DND-41 (cell line): ENCODE measurements at regions not wholly inside any gene's neighbourhood (a gene's known extent, or its start where the extent isn't known, plus 50 kb on each side); places are given as distances from the start of the nearest gene placed in this dataset.

Source experiments
- EZH2 ChIP-seq: IDR thresholded peaks from 3 replicates; pipeline ENCODE4 v1.6.1; 2012; ENCODE audit warnings: borderline replicate concordance, low read depth, mild to moderate bottlenecking, moderate library complexity, low read length, inconsistent platforms; ENCODE audit not compliant: severe bottlenecking
- TF ChIP-seq, protein P1 (sequence below): IDR thresholded peaks from 2 replicates; pipeline ENCODE4 v1.5.1; 2012; ENCODE audit warnings: borderline replicate concordance, low read length, moderate library complexity, mild to moderate bottlenecking; ENCODE audit not compliant: poor library complexity, severe bottlenecking; ENCODE audit errors: extremely low read depth

DNA sequence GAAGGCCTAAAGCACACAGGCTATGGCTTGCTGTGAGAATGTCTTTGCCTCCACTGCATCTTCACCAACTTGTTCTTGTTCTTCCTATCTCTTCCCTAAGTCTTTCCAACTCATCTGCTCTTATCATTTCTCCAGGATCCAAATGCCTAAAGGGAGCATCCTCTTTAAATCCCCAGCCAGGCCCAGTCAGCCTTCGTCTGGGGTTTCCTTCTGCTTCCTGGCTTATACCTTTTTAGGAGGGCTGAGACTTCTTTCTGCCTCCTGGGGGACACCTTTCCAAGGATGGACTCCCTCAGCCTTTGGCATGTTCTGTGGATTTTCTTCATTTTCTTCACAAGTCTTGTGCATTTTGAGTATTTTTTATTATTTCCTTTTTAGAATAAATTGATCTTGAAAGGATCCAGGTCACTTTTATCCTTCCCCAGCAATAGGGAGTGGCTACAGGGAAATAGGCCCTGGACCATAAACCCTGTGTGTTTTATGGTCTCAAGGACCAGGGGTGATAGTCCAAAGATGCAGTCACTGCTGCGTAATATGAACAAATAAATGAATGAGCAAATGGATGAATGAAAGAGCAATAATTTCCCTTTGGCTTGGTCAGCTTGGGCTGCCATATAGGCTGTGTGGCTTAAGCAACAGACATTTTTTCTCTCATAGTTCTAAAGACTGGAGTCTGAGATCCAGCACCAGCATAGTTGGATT, 122.1 kb upstream of the LRIG1 start:
- TF ChIP-seq EZH2: no peak
- TF ChIP-seq, protein P1, sequence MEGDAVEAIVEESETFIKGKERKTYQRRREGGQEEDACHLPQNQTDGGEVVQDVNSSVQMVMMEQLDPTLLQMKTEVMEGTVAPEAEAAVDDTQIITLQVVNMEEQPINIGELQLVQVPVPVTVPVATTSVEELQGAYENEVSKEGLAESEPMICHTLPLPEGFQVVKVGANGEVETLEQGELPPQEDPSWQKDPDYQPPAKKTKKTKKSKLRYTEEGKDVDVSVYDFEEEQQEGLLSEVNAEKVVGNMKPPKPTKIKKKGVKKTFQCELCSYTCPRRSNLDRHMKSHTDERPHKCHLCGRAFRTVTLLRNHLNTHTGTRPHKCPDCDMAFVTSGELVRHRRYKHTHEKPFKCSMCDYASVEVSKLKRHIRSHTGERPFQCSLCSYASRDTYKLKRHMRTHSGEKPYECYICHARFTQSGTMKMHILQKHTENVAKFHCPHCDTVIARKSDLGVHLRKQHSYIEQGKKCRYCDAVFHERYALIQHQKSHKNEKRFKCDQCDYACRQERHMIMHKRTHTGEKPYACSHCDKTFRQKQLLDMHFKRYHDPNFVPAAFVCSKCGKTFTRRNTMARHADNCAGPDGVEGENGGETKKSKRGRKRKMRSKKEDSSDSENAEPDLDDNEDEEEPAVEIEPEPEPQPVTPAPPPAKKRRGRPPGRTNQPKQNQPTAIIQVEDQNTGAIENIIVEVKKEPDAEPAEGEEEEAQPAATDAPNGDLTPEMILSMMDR: no peak
